Left ventricle myocardium superior (tissue), 1 donor: ENCODE measurements at regions not wholly inside any gene's neighbourhood (a gene's known extent, or its start where the extent isn't known, plus 50 kb on each side); places are given as distances from the start of the nearest gene placed in this dataset.
"Not testable (repeated sequence)": the region's sequence is repeated elsewhere in the genome, so short reads cannot be mapped to it uniquely, and the experiment has no call there.

Source experiments
- ATAC-seq: fragments of 200-7000 bp; cut with Tn5 transposase; one replicate; pipeline ENCODE4 v1.9.1; 2020; ENCODE audit warnings: mild to moderate bottlenecking, moderate library complexity
- DNase-seq: peaks from one replicate; pipeline ENCODE4 v3.0.0-alpha.2; 2020
- intact Hi-C: fragments of 100-400 bp; cut with micrococcal nuclease; formaldehyde crosslinking; loops from one replicate; pipeline ENCODE4 v1.11.0; 2022
- donor health status: DM: no; HTN: yes; CAD: no; lungs with severe emphysema.

- ATAC-seq (no peak), DNase-seq (no peak)
- intact Hi-C loops: no loop called here
These were observed 571.4 kb downstream of the PTPRU start for GRCh38 chr1:29807689-29808088.

- intact Hi-C loops: no loop called here
- DNase-seq: no peak
- no peak for ATAC-seq
These were observed 570.5 kb downstream of the PTPRU start for GRCh38 chr1:29806646-29807319.

GRCh38 chr1:29805896-29806160 lies 569.5 kb downstream of the PTPRU start:
- DNase-seq (no peak), ATAC-seq (no peak)
- intact Hi-C loops: no loop called here

- intact Hi-C loops: no loop called here
- DNase-seq (no peak), ATAC-seq (no peak)
These were observed 569.0 kb downstream of the PTPRU start for GRCh38 chr1:29805122-29805895.

GRCh38 chr1:29804181-29804899 lies 568.0 kb downstream of the PTPRU start:
- ATAC-seq (no peak), DNase-seq (no peak)

GRCh38 chr1:29803486-29803885 lies 567.2 kb downstream of the PTPRU start:
- DNase-seq (no peak), ATAC-seq (no peak)
- intact Hi-C loops: no loop called here

More at GRCh38 chr1:29804181-29804899, 568.0 kb downstream of the PTPRU start:
- intact Hi-C loops: no loop called here

GRCh38 chr1:29802181-29803068 lies 566.1 kb downstream of the PTPRU start:
- no peak for DNase-seq
- intact Hi-C loops: no loop called here
- no peak for ATAC-seq

GRCh38 chr1:29801561-29801973 lies 565.2 kb downstream of the PTPRU start:
- no peak for DNase-seq
- intact Hi-C loops: no loop called here

GRCh38 chr1:29801003-29801402 lies 564.7 kb downstream of the PTPRU start:
- no peak for DNase-seq
- ATAC-seq: no peak
- intact Hi-C loops: no loop called here

More at GRCh38 chr1:29801561-29801973, 565.2 kb downstream of the PTPRU start:
- no peak for ATAC-seq

GRCh38 chr1:29800522-29800956 lies 564.2 kb downstream of the PTPRU start:
- intact Hi-C loops: no loop called here
- ATAC-seq: no peak
- no peak for DNase-seq

GRCh38 chr1:29800120-29800519 lies 563.8 kb downstream of the PTPRU start:
- ATAC-seq (no peak), DNase-seq (no peak)
- intact Hi-C loops: no loop called here

GRCh38 chr1:29798699-29799566 lies 562.6 kb downstream of the PTPRU start:
- ATAC-seq (no peak), DNase-seq (no peak)
- intact Hi-C loops: loop anchor here (10.0 kb wide), 1 partner anchor 286 kb away; no protein-coding TSS in a partner anchor

GRCh38 chr1:29797125-29797524 lies 560.8 kb downstream of the PTPRU start:
- intact Hi-C loops: loop anchor here (10.0 kb wide), 1 partner anchor 288 kb away; no protein-coding TSS in a partner anchor
- ATAC-seq, DNase-seq: not testable (repeated sequence)

GRCh38 chr1:29795965-29796364 lies 559.6 kb downstream of the PTPRU start:
- not testable (repeated sequence) for ATAC-seq, DNase-seq
- intact Hi-C loops: loop anchor here (10.0 kb wide), 1 partner anchor 289 kb away; no protein-coding TSS in a partner anchor

- DNase-seq (no peak), ATAC-seq (no peak)
- intact Hi-C loops: loop anchor here (10.0 kb wide), 1 partner anchor 291 kb away; no protein-coding TSS in a partner anchor
These were observed 557.5 kb downstream of the PTPRU start for GRCh38 chr1:29793653-29794348.

GRCh38 chr1:29793101-29793546 lies 556.8 kb downstream of the PTPRU start:
- DNase-seq: peak; percentile 78
- intact Hi-C loops: loop anchor here (10.0 kb wide), 1 partner anchor 292 kb away; no protein-coding TSS in a partner anchor
- ATAC-seq: peak; percentile 83

- DNase-seq (no peak), ATAC-seq (no peak)
- intact Hi-C loops: loop anchor here (10.0 kb wide), 1 partner anchor 295 kb away; no protein-coding TSS in a partner anchor
These were observed 553.6 kb downstream of the PTPRU start for GRCh38 chr1:29789910-29790247.
